Endothelial cell of umbilical vein (primary cell): ENCODE measurements at regions not wholly inside any gene's neighbourhood (a gene's known extent, or its start where the extent isn't known, plus 50 kb on each side); places are given as distances from the start of the nearest gene placed in this dataset.

Source experiments
- BruUV-seq: library from RNA; stranded (reverse); fragments of 400-500 nt; replicated peaks from 2 replicates; lab custom pipeline; 2021; lab: Mats Ljungman, UMichigan
- CTCF ChIA-PET: fragments of 300-600, 350-600 bp; sonication (Branson Sonifier 250); formaldehyde crosslinking; loops from one replicate; lab custom pipeline; 2021; ENCODE audit warnings: antibody characterized with exemption, inconsistent platforms; lab: Charles Lee
- POLR2A ChIA-PET: fragments of 300-600, 350-600 bp; sonication (Branson Sonifier 250); formaldehyde crosslinking; loops from one replicate; lab custom pipeline; 2021; ENCODE audit warnings: antibody characterized with exemption, inconsistent platforms; lab: Charles Lee
- DNase-seq: peaks from one replicate; pipeline ENCODE4 v3.0.0-alpha.2; 2011; ENCODE audit warnings: low read depth, low spot score
- FAIRE-seq: peaks from 2 replicates; lab custom pipeline; 2011; peaks lifted over from hg19 to GRCh38; lab: Jason Lieb, UNC
- H2AFZ ChIP-seq: 2 replicates; pipeline ENCODE4 v1.6.0; 2012; ENCODE audit warnings: low read depth, low read length, control low read depth, inconsistent platforms
- H3K27ac ChIP-seq: 2 replicates; pipeline ENCODE4 v1.5.1; 2011; ENCODE audit warnings: low read depth, mild to moderate bottlenecking, control low read depth, low read length, moderate library complexity; ENCODE audit not compliant: insufficient read depth
- H3K27me3 ChIP-seq, 2 experiments: 2 replicates each; pipeline versions ENCODE4 v1.6.0 to v1.6.1; 2011; ENCODE audit warnings: low read length in 2 of 2, mixed read lengths in 1 of 2; ENCODE audit not compliant: control insufficient read depth in 2 of 2, insufficient read depth in 2 of 2
- H3K36me3 ChIP-seq, 2 experiments: 2 replicates in 1 of 2; 3 replicates in 1 of 2; pipeline ENCODE4 v1.5.1; 2011; ENCODE audit warnings: low read length in 2 of 2, mild to moderate bottlenecking in 1 of 2, moderate library complexity in 1 of 2; ENCODE audit not compliant: control insufficient read depth in 2 of 2, insufficient read depth in 2 of 2; ENCODE audit errors: extremely low read depth in 1 of 2
- H3K4me1 ChIP-seq: 3 replicates; pipeline ENCODE4 v1.5.1; 2011; ENCODE audit warnings: mild to moderate bottlenecking, low read length; ENCODE audit not compliant: control insufficient read depth, insufficient read depth; ENCODE audit errors: extremely low read depth
- H3K4me2 ChIP-seq: 2 replicates; pipeline ENCODE4 v1.6.1; 2011; ENCODE audit warnings: low read length, control low read depth, mixed read lengths; ENCODE audit not compliant: insufficient read depth
- H3K4me3 ChIP-seq, 3 experiments: fragments of 200-600 bp in 1 of 3; sonication (generic), shearing (Covaris generic) in 1 of 3; replicated peaks in 1 of 3; 2 replicates each; pipeline ENCODE4 v1.5.1; 2011 to 2016; ENCODE audit warnings: control low read depth in 3 of 3, low read length in 3 of 3, mild to moderate bottlenecking in 2 of 3, inconsistent platforms in 1 of 3, low read depth in 1 of 3, moderate library complexity in 1 of 3; ENCODE audit not compliant: insufficient read depth in 1 of 3
- H3K79me2 ChIP-seq: 2 replicates; pipeline ENCODE4 v1.6.0; 2012; ENCODE audit warnings: low read length, inconsistent platforms; ENCODE audit not compliant: control insufficient read depth, insufficient read depth
- H3K9ac ChIP-seq: replicated peaks from 2 replicates; pipeline ENCODE3; 2011; ENCODE audit warnings: low read length, control low read depth; ENCODE audit not compliant: insufficient read depth; ENCODE audit errors: extremely low read depth
- H3K9me1 ChIP-seq: replicated peaks from 3 replicates; pipeline ENCODE4 v1.6.0; 2011; ENCODE audit warnings: mild to moderate bottlenecking, low read length; ENCODE audit not compliant: control insufficient read depth, insufficient read depth; ENCODE audit errors: extremely low read depth
- H3K9me3 ChIP-seq: replicated peaks from 2 replicates; pipeline ENCODE4 v1.5.1; 2012; ENCODE audit warnings: low read length, inconsistent platforms; ENCODE audit not compliant: control insufficient read depth, insufficient read depth
- H4K20me1 ChIP-seq: replicated peaks from 2 replicates; pipeline ENCODE3; 2011; ENCODE audit warnings: mild to moderate bottlenecking, low read length; ENCODE audit not compliant: control insufficient read depth, insufficient read depth; ENCODE audit errors: extremely low read depth
- EZH2 ChIP-seq: IDR thresholded peaks from 2 replicates; pipeline ENCODE4 v1.6.1; 2012; ENCODE audit warnings: borderline replicate concordance, low read depth, mild to moderate bottlenecking, moderate library complexity, low read length, inconsistent platforms; ENCODE audit not compliant: severe bottlenecking
- GATA2 ChIP-seq: IDR thresholded peaks from 2 replicates; pipeline ENCODE4 v1.7.0; 2011; ENCODE audit warnings: low read depth, mild to moderate bottlenecking, moderate library complexity, mixed read lengths, low read length; ENCODE audit not compliant: insufficient read length, insufficient read depth
- JUN ChIP-seq: IDR thresholded peaks from 2 replicates; pipeline ENCODE4 v1.6.1; 2011; ENCODE audit warnings: borderline replicate concordance, low read depth; ENCODE audit not compliant: insufficient read length, insufficient read depth
- POLR2A ChIP-seq: IDR thresholded peaks from 2 replicates; pipeline ENCODE4 v1.6.1; 2012; ENCODE audit warnings: low read depth, mild to moderate bottlenecking, control low read depth, low read length
- dilution Hi-C: fragments of 300-500 bp; cut with MboI; formaldehyde crosslinking; loops from one replicate; pipeline ENCODE4 v1.15.0; 2019; ENCODE audit warnings: low sequenced_read_pairs; ENCODE audit not compliant: extremely low pct_ligation_motif_present
- intact Hi-C: fragments of 100-400 bp; cut with micrococcal nuclease; formaldehyde crosslinking; loops from one replicate; pipeline ENCODE4 v1.10.0; 2022
- TF ChIP-seq, protein P1 (sequence below), 2 donors: IDR thresholded peaks; 1 replicate in 1 of 2; 2 replicates in 1 of 2; pipeline ENCODE4 v1.5.1; 2011; ENCODE audit warnings: low read length in 2 of 2, mild to moderate bottlenecking in 2 of 2, moderate library complexity in 2 of 2, control low read depth in 1 of 2, inconsistent platforms in 1 of 2, low read depth in 1 of 2; ENCODE audit not compliant: insufficient read depth in 1 of 2; ENCODE audit errors: extremely low read depth in 1 of 2

- ChIA-PET POLR2A (no interaction called here), CTCF (interaction anchor here (0.7 kb wide), 1 partner anchor 67 kb away, joined by 3 read pairs; no protein-coding TSS in a partner anchor)
- H3K4me1 ChIP-seq = no peaks in the 10 kb centered on the region
- no peak overlapping the region for H3K4me3 ChIP-seq
- no peaks in the 10 kb centered on the region for H3K27me3 ChIP-seq
- intact Hi-C loops (no loop called here), dilution Hi-C loops (no loop called here)
- TF ChIP-seq, protein P1, sequence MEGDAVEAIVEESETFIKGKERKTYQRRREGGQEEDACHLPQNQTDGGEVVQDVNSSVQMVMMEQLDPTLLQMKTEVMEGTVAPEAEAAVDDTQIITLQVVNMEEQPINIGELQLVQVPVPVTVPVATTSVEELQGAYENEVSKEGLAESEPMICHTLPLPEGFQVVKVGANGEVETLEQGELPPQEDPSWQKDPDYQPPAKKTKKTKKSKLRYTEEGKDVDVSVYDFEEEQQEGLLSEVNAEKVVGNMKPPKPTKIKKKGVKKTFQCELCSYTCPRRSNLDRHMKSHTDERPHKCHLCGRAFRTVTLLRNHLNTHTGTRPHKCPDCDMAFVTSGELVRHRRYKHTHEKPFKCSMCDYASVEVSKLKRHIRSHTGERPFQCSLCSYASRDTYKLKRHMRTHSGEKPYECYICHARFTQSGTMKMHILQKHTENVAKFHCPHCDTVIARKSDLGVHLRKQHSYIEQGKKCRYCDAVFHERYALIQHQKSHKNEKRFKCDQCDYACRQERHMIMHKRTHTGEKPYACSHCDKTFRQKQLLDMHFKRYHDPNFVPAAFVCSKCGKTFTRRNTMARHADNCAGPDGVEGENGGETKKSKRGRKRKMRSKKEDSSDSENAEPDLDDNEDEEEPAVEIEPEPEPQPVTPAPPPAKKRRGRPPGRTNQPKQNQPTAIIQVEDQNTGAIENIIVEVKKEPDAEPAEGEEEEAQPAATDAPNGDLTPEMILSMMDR (IDR thresholded peaks at IDR 0.05; ENCODE audit: extremely low read depth in 1 of 2, insufficient read depth in 1 of 2, low read depth in 1 of 2, low read length in 2 of 2) = no peak
- TF ChIP-seq JUN = no peak
- no peak for TF ChIP-seq EZH2
- no peak for TF ChIP-seq POLR2A
- TF ChIP-seq GATA2 = no peak
- H3K27ac ChIP-seq = no peak overlapping the region
- no peak for DNase-seq
- H3K9me1 ChIP-seq = no peaks in the 10 kb centered on the region
- FAIRE-seq = no peak
- H3K4me2 ChIP-seq = no peak overlapping the region
- H4K20me1 ChIP-seq = no peaks in the 10 kb centered on the region
- no peaks in the 10 kb centered on the region for H3K36me3 ChIP-seq
- peaks cover 2% of the 10 kb centered on the region for H3K9me3 ChIP-seq
- H2AFZ ChIP-seq = no peak overlapping the region
- no peaks in the 10 kb centered on the region for H3K79me2 ChIP-seq
- no peak overlapping the region for H3K9ac ChIP-seq
- no TSS peak for BruUV-seq
Observed at GRCh38 chr2:208608122-208608835, 201.7 kb downstream of the PTH2R start.
